Immature natural killer cell (primary cell): ENCODE measurements at regions not wholly inside any gene's neighbourhood (a gene's known extent, or its start where the extent isn't known, plus 50 kb on each side); places are given as distances from the start of the nearest gene placed in this dataset.

Experiments used
- DNase-seq, 3 donors: peaks; one replicate each; pipeline ENCODE4 v3.0.0; 2022; ENCODE audit warnings: mixed read lengths in 1 of 3
- H3K27ac Mint-ChIP-seq, 6 donors: one replicate each; pipeline ENCODE4 v1.8.0; 2020; ENCODE audit warnings: mixed read lengths in 6 of 6, mild to moderate bottlenecking in 5 of 6, inconsistent platforms in 4 of 6, moderate library complexity in 3 of 6
- H3K27me3 Mint-ChIP-seq, 3 donors: one replicate each; pipeline ENCODE4 v1.8.0; 2020 to 2021; ENCODE audit warnings: low read depth in 3 of 3, mild to moderate bottlenecking in 3 of 3, mixed read lengths in 3 of 3, moderate library complexity in 3 of 3, inconsistent platforms in 1 of 3
- H3K36me3 Mint-ChIP-seq, 3 donors: one replicate each; pipeline ENCODE4 v1.8.0; 2020; ENCODE audit warnings: mixed read lengths in 3 of 3, inconsistent platforms in 2 of 3, mild to moderate bottlenecking in 2 of 3
- H3K4me1 Mint-ChIP-seq, 2 donors: one replicate each; pipeline ENCODE4 v1.8.0; 2020; ENCODE audit warnings: inconsistent platforms in 2 of 2, mild to moderate bottlenecking in 2 of 2, mixed read lengths in 2 of 2, moderate library complexity in 1 of 2
- H3K4me3 Mint-ChIP-seq, 5 donors: one replicate each; pipeline ENCODE4 v1.8.0; 2020; ENCODE audit warnings: mild to moderate bottlenecking in 5 of 5, mixed read lengths in 5 of 5, inconsistent platforms in 3 of 5, moderate library complexity in 3 of 5
- H3K9me3 Mint-ChIP-seq, 6 donors: one replicate each; pipeline ENCODE4 v1.8.0; 2020; ENCODE audit warnings: mild to moderate bottlenecking in 6 of 6, mixed read lengths in 6 of 6, inconsistent platforms in 4 of 6, moderate library complexity in 3 of 6

GRCh38 chr21:25307489-25307888 lies 299.8 kb downstream of the MRPL39 start:
- H3K27ac Mint-ChIP-seq: no peak overlapping the region
- no peak for DNase-seq
- no peak overlapping the region for H3K4me3 Mint-ChIP-seq
- peaks cover 0 to 4% (median 0%) of the 10 kb centered on the region in 3 donors for H3K36me3 Mint-ChIP-seq
- H3K9me3 Mint-ChIP-seq: peaks cover 3 to 24% (median 12%) of the 10 kb centered on the region in 6 donors
- H3K4me1 Mint-ChIP-seq: no peaks in the 10 kb centered on the region
- no peaks in the 10 kb centered on the region for H3K27me3 Mint-ChIP-seq

- DNase-seq: no peak
- no peak overlapping the region for H3K27ac Mint-ChIP-seq
- peaks cover 3 to 24% (median 12%) of the 10 kb centered on the region in 6 donors for H3K9me3 Mint-ChIP-seq
- H3K4me3 Mint-ChIP-seq: no peak overlapping the region
- peaks cover 0 to 3% (median 0%) of the 10 kb centered on the region in 3 donors for H3K27me3 Mint-ChIP-seq
- peaks cover 0 to 4% (median 0%) of the 10 kb centered on the region in 3 donors for H3K36me3 Mint-ChIP-seq
- peaks cover 0 to 7% of the 10 kb centered on the region in 2 donors for H3K4me1 Mint-ChIP-seq
Observed at GRCh38 chr21:25304611-25305010, 302.7 kb downstream of the MRPL39 start.

- peaks cover 0 to 15% of the 10 kb centered on the region in 2 donors for H3K4me1 Mint-ChIP-seq
- no peak overlapping the region for H3K4me3 Mint-ChIP-seq
- peaks cover 0 to 14% (median 9%) of the 10 kb centered on the region in 6 donors for H3K9me3 Mint-ChIP-seq
- H3K36me3 Mint-ChIP-seq: peaks cover 0 to under 1% (median 0%) of the 10 kb centered on the region in 3 donors
- H3K27ac Mint-ChIP-seq: no peak overlapping the region
- DNase-seq: no peak
- H3K27me3 Mint-ChIP-seq: peaks cover 0 to 3% (median 0%) of the 10 kb centered on the region in 3 donors
Observed at GRCh38 chr21:25300632-25301031, 306.6 kb downstream of the MRPL39 start.

GRCh38 chr21:25298512-25299491 lies 308.5 kb downstream of the MRPL39 start:
- Mint-ChIP-seq H3K4me1 (peaks cover 0 to 15% of the 10 kb centered on the region in 2 donors), H3K9me3 (peaks cover 0 to 12% (median 6%) of the 10 kb centered on the region in 6 donors), H3K27me3 (peaks cover 0 to 3% (median 0%) of the 10 kb centered on the region in 3 donors), H3K36me3 (no peaks in the 10 kb centered on the region), H3K4me3 (no peak overlapping the region), H3K27ac (no peak overlapping the region)
- no peak for DNase-seq

GRCh38 chr21:25297117-25297516 lies 310.2 kb downstream of the MRPL39 start:
- Mint-ChIP-seq H3K4me1 (peaks cover 0 to 15% of the 10 kb centered on the region in 2 donors), H3K4me3 (no peak overlapping the region), H3K27ac (no peak overlapping the region), H3K27me3 (peaks cover 0 to 1% (median 0%) of the 10 kb centered on the region in 3 donors), H3K36me3 (peaks cover 0 to 5% (median 0%) of the 10 kb centered on the region in 3 donors), H3K9me3 (peaks cover 2 to 27% (median 9%) of the 10 kb centered on the region in 6 donors)
- DNase-seq: no peak

- Mint-ChIP-seq H3K36me3 (peaks cover 0 to 5% (median 0%) of the 10 kb centered on the region in 3 donors), H3K9me3 (peaks cover 2 to 27% (median 9%) of the 10 kb centered on the region in 6 donors), H3K27ac (no peak overlapping the region), H3K4me1 (peaks cover 0 to 15% of the 10 kb centered on the region in 2 donors), H3K27me3 (peaks cover 0 to 3% (median 0%) of the 10 kb centered on the region in 3 donors), H3K4me3 (no peak overlapping the region)
- DNase-seq: no peak
Observed at GRCh38 chr21:25296252-25296651, 311.0 kb downstream of the MRPL39 start.

GRCh38 chr21:25292396-25292795 lies 314.9 kb downstream of the MRPL39 start:
- Mint-ChIP-seq H3K4me1 (no peaks in the 10 kb centered on the region), H3K27ac (no peak overlapping the region), H3K9me3 (peaks cover 3 to 27% (median 8%) of the 10 kb centered on the region in 6 donors), H3K4me3 (no peak overlapping the region), H3K27me3 (peaks cover 0 to 4% (median 0%) of the 10 kb centered on the region in 3 donors), H3K36me3 (peaks cover 0 to 5% (median 0%) of the 10 kb centered on the region in 3 donors)
- DNase-seq: no peak

GRCh38 chr21:25283720-25284119 lies 323.6 kb downstream of the MRPL39 start:
- no peak overlapping the region for H3K27ac Mint-ChIP-seq
- no peaks in the 10 kb centered on the region for H3K4me1 Mint-ChIP-seq
- no peak overlapping the region for H3K4me3 Mint-ChIP-seq
- no peak for DNase-seq
- no peaks in the 10 kb centered on the region for H3K36me3 Mint-ChIP-seq
- peaks cover 0 to 16% (median 3%) of the 10 kb centered on the region in 6 donors for H3K9me3 Mint-ChIP-seq
- peaks cover 0 to 1% (median 0%) of the 10 kb centered on the region in 3 donors for H3K27me3 Mint-ChIP-seq

GRCh38 chr21:25281134-25281533 lies 326.1 kb downstream of the MRPL39 start:
- Mint-ChIP-seq H3K27ac (no peak overlapping the region), H3K9me3 (peaks cover 0 to 11% (median 3%) of the 10 kb centered on the region in 6 donors), H3K4me3 (no peak overlapping the region), H3K27me3 (no peaks in the 10 kb centered on the region), H3K36me3 (no peaks in the 10 kb centered on the region), H3K4me1 (no peaks in the 10 kb centered on the region)
- no peak for DNase-seq

- no peak overlapping the region for H3K4me3 Mint-ChIP-seq
- H3K9me3 Mint-ChIP-seq: peaks cover 0 to 11% (median 1%) of the 10 kb centered on the region in 6 donors
- DNase-seq: no peak
- H3K36me3 Mint-ChIP-seq: no peaks in the 10 kb centered on the region
- H3K27me3 Mint-ChIP-seq: no peaks in the 10 kb centered on the region
- no peaks in the 10 kb centered on the region for H3K4me1 Mint-ChIP-seq
- no peak overlapping the region for H3K27ac Mint-ChIP-seq
Observed at GRCh38 chr21:25280061-25280460, 327.2 kb downstream of the MRPL39 start.

- H3K4me1 Mint-ChIP-seq: no peaks in the 10 kb centered on the region
- no peak overlapping the region for H3K27ac Mint-ChIP-seq
- H3K36me3 Mint-ChIP-seq: no peaks in the 10 kb centered on the region
- DNase-seq: no peak
- peaks cover 0 to 1% (median 0%) of the 10 kb centered on the region in 3 donors for H3K27me3 Mint-ChIP-seq
- H3K4me3 Mint-ChIP-seq: no peak overlapping the region
- peaks cover 0 to 6% (median 0%) of the 10 kb centered on the region in 6 donors for H3K9me3 Mint-ChIP-seq
Observed at GRCh38 chr21:25273959-25274358, 333.3 kb downstream of the MRPL39 start.

GRCh38 chr21:25254491-25255174 lies 352.6 kb downstream of the MRPL39 start:
- Mint-ChIP-seq H3K36me3 (peaks cover 0 to 3% (median 0%) of the 10 kb centered on the region in 3 donors), H3K9me3 (peaks cover 5 to 16% (median 13%) of the 10 kb centered on the region in 6 donors), H3K27me3 (no peaks in the 10 kb centered on the region), H3K4me3 (no peak overlapping the region), H3K4me1 (no peaks in the 10 kb centered on the region), H3K27ac (no peak overlapping the region)
- DNase-seq: no peak

GRCh38 chr21:25246546-25246945 lies 360.7 kb downstream of the MRPL39 start:
- H3K27me3 Mint-ChIP-seq: peaks cover 0 to 2% (median 0%) of the 10 kb centered on the region in 3 donors
- peaks cover 3 to 22% (median 8%) of the 10 kb centered on the region in 6 donors for H3K9me3 Mint-ChIP-seq
- no peak overlapping the region for H3K27ac Mint-ChIP-seq
- no peak for DNase-seq
- H3K4me1 Mint-ChIP-seq: no peaks in the 10 kb centered on the region
- no peak overlapping the region for H3K4me3 Mint-ChIP-seq
- peaks cover 0 to 3% (median 0%) of the 10 kb centered on the region in 3 donors for H3K36me3 Mint-ChIP-seq
